ENCODE measurements at regions not wholly inside any gene's neighbourhood (a gene's known extent, or its start where the extent isn't known, plus 50 kb on each side); places are given as distances from the start of the nearest gene placed in this dataset.

DNA sequence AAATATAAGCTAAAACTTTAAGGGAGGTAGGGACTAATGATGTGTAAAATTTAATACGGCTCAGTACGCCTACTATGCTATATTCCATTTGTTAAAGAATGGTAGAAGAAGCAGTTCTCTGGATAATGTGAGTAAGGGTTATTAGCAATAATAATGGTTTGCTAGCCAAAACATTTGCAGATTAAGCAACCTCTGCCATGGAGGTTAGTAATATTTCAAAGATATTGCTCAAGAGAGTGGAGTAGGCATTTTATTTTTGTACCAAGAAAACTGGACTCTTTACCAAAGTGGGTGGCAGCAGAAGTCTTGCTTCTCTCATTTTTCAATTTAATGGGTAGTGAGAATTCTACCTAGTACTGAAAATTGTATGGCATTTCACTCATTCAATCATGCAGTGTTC is 158.9 kb upstream of the TMEM106B start (continued):
- TF ChIP-seq ZBTB48 (tag by site-specific recombination; IDR thresholded peaks at IDR 0.05) = no peak

DNA sequence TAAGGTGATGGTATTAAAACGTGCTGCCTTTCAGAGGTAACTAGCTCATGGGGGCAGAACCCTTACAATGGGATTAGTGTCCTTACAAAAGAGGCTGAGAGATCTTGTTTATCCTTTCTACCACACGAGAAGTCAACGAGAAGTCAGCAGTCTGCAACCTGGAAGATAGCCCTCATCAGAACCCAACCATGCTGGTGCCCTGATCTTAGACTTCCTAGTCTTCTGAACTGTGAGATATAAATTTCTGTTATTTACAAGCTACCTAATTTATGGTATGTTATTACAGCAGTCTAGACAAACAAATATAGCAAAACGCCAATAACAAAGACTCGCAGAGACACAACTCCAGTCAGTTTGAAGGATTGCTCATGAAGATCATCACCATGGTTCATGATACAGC is 157.5 kb upstream of the TMEM106B start:
- Histone ChIP-seq H3K36me3 (ENCODE audit: control insufficient read depth in 2 of 2, insufficient read depth in 1 of 2, low read length in 2 of 2) (no peaks in the 10 kb centered on the region), H3K9me3 (ENCODE audit: control insufficient read depth, insufficient read depth, low read depth, low read length) (no peaks in the 10 kb centered on the region; the same call in 1 of the 2 replicates), H3K27ac (ENCODE audit: extremely low read depth, low read depth, low read length) (no peak overlapping the region), H3K4me3 (ENCODE audit: low read depth, low read length) (no peak overlapping the region), H3K4me1 (ENCODE audit: control insufficient read depth, insufficient read depth, low read length) (no peaks in the 10 kb centered on the region)
- ChIA-PET CTCF (interaction anchor here (0.6 to 0.9 kb wide), 2 partner anchors 13 to 1255 kb away, joined by 3 read pairs; no protein-coding TSS in a partner anchor), POLR2A (no interaction called here)
- TF ChIP-seq KLF10 (tag by site-specific recombination; IDR thresholded peaks at IDR 0.05) = no peak
- TF ChIP-seq, protein P1, sequence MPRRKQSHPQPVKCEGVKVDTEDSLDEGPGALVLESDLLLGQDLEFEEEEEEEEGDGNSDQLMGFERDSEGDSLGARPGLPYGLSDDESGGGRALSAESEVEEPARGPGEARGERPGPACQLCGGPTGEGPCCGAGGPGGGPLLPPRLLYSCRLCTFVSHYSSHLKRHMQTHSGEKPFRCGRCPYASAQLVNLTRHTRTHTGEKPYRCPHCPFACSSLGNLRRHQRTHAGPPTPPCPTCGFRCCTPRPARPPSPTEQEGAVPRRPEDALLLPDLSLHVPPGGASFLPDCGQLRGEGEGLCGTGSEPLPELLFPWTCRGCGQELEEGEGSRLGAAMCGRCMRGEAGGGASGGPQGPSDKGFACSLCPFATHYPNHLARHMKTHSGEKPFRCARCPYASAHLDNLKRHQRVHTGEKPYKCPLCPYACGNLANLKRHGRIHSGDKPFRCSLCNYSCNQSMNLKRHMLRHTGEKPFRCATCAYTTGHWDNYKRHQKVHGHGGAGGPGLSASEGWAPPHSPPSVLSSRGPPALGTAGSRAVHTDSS (tag by site-specific recombination; IDR thresholded peaks at IDR 0.05) = no peak

DNA sequence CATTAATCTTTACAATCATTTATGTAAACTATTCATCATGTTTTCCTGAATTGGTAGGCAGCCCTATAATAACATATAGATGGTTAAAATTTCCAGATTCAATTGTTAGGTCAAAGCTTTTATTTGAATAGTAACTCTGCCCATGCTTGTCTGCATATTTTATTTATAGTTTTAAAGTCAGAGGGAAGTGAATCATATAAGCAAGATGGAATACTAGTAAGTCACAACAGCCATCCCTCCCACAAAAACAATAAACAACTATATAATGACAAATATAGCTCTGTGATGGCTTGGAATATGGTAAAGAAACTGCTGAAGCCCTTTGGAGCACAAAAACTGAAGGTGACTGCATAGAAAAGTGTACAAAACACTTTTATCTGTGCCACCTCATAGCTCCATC is 156.3 kb upstream of the TMEM106B start:
- no peak for TF ChIP-seq ZFP3 (tag by site-specific recombination; IDR thresholded peaks at IDR 0.05; ENCODE audit: low read depth)
- H3K9me3 ChIP-seq (ENCODE audit: control insufficient read depth, insufficient read depth, low read depth, low read length) = no peaks in the 10 kb centered on the region; the same call in 1 of the 2 replicates
- H3K27ac ChIP-seq (ENCODE audit: extremely low read depth, low read depth, low read length) = no peak overlapping the region
- ChIA-PET CTCF (interaction anchor here (0.6 to 2.0 kb wide), 3 partner anchors 11 to 440 kb away, joined by 4 to 5 read pairs (median 5); no protein-coding TSS in a partner anchor), POLR2A (no interaction called here)
- H3K4me1 ChIP-seq (ENCODE audit: control insufficient read depth, insufficient read depth, low read length) = no peaks in the 10 kb centered on the region
- H3K36me3 ChIP-seq (ENCODE audit: control insufficient read depth in 2 of 2, insufficient read depth in 1 of 2, low read length in 2 of 2) = no peaks in the 10 kb centered on the region
- no peak overlapping the region for H3K4me3 ChIP-seq (ENCODE audit: low read depth, low read length)

DNA sequence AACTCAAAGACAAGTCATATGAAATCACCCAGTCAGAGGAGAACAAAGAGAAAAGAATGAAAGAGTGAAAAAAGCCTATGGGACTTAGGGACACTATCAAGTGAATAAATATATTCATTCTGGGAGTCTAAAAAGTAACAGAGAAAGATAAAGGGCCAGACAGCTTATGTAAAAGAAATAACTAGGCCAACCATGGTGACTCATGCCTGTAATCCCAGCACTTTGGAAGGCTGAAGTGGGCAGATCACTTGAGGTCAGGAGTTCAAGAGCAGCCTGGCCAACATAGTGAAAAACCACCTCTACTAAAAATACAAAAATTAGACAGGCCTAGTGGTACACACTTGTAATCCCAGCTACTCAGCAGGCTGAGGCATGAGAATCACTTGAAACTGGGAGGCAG is 154.7 kb upstream of the TMEM106B start:
- Histone ChIP-seq H3K36me3 (ENCODE audit: control insufficient read depth in 2 of 2, insufficient read depth in 1 of 2, low read length in 2 of 2) (no peaks in the 10 kb centered on the region), H3K4me3 (ENCODE audit: low read depth, low read length) (no peak overlapping the region), H3K4me1 (ENCODE audit: control insufficient read depth, insufficient read depth, low read length) (no peaks in the 10 kb centered on the region), H3K27ac (ENCODE audit: extremely low read depth, low read depth, low read length) (no peak overlapping the region), H3K9me3 (ENCODE audit: control insufficient read depth, insufficient read depth, low read depth, low read length) (no peaks in the 10 kb centered on the region; the same call in 1 of the 2 replicates)
- TF ChIP-seq ZNF600 (tag by site-specific recombination; IDR thresholded peaks at IDR 0.05) = no peak
- TF ChIP-seq ZNF155 (tag by site-specific recombination; IDR thresholded peaks at IDR 0.05) = no peak
- no peak for TF ChIP-seq ZNF76 (tag by site-specific recombination; IDR thresholded peaks at IDR 0.05; ENCODE audit: borderline replicate concordance, low read depth)
- TF ChIP-seq, protein P2, sequence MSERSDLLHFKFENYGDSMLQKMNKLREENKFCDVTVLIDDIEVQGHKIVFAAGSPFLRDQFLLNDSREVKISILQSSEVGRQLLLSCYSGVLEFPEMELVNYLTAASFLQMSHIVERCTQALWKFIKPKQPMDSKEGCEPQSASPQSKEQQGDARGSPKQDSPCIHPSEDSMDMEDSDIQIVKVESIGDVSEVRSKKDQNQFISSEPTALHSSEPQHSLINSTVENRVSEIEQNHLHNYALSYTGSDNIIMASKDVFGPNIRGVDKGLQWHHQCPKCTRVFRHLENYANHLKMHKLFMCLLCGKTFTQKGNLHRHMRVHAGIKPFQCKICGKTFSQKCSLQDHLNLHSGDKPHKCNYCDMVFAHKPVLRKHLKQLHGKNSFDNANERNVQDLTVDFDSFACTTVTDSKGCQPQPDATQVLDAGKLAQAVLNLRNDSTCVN (tag by site-specific recombination; optimal IDR thresholded peaks at IDR 0.05) = no peak
- no peak for TF ChIP-seq ZNF624 (tag by site-specific recombination; IDR thresholded peaks at IDR 0.05)
- TF ChIP-seq GLI2 (tag by site-specific recombination; IDR thresholded peaks at IDR 0.05; ENCODE audit: borderline replicate concordance, low read depth) = no peak
- TF ChIP-seq, protein P3, sequence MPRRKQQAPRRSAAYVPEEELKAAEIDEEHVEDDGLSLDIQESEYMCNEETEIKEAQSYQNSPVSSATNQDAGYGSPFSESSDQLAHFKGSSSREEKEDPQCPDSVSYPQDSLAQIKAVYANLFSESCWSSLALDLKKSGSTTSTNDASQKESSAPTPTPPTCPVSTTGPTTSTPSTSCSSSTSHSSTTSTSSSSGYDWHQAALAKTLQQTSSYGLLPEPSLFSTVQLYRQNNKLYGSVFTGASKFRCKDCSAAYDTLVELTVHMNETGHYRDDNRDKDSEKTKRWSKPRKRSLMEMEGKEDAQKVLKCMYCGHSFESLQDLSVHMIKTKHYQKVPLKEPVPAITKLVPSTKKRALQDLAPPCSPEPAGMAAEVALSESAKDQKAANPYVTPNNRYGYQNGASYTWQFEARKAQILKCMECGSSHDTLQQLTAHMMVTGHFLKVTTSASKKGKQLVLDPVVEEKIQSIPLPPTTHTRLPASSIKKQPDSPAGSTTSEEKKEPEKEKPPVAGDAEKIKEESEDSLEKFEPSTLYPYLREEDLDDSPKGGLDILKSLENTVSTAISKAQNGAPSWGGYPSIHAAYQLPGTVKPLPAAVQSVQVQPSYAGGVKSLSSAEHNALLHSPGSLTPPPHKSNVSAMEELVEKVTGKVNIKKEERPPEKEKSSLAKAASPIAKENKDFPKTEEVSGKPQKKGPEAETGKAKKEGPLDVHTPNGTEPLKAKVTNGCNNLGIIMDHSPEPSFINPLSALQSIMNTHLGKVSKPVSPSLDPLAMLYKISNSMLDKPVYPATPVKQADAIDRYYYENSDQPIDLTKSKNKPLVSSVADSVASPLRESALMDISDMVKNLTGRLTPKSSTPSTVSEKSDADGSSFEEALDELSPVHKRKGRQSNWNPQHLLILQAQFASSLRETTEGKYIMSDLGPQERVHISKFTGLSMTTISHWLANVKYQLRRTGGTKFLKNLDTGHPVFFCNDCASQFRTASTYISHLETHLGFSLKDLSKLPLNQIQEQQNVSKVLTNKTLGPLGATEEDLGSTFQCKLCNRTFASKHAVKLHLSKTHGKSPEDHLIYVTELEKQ (tag by site-specific recombination; IDR thresholded peaks at IDR 0.05; ENCODE audit: borderline replicate concordance) = no peak
- TF ChIP-seq, protein P4, sequence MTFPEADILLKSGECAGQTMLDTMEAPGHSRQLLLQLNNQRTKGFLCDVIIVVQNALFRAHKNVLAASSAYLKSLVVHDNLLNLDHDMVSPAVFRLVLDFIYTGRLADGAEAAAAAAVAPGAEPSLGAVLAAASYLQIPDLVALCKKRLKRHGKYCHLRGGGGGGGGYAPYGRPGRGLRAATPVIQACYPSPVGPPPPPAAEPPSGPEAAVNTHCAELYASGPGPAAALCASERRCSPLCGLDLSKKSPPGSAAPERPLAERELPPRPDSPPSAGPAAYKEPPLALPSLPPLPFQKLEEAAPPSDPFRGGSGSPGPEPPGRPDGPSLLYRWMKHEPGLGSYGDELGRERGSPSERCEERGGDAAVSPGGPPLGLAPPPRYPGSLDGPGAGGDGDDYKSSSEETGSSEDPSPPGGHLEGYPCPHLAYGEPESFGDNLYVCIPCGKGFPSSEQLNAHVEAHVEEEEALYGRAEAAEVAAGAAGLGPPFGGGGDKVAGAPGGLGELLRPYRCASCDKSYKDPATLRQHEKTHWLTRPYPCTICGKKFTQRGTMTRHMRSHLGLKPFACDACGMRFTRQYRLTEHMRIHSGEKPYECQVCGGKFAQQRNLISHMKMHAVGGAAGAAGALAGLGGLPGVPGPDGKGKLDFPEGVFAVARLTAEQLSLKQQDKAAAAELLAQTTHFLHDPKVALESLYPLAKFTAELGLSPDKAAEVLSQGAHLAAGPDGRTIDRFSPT (tag by site-specific recombination; IDR thresholded peaks at IDR 0.05) = no peak
- no peak for TF ChIP-seq ZNF157 (tag by site-specific recombination; IDR thresholded peaks at IDR 0.05)
- no peak for TF ChIP-seq IKZF3 (tag by site-specific recombination; IDR thresholded peaks at IDR 0.05)
- no peak for TF ChIP-seq KLF8 (tag by site-specific recombination; IDR thresholded peaks at IDR 0.05)
- TF ChIP-seq, protein P5, sequence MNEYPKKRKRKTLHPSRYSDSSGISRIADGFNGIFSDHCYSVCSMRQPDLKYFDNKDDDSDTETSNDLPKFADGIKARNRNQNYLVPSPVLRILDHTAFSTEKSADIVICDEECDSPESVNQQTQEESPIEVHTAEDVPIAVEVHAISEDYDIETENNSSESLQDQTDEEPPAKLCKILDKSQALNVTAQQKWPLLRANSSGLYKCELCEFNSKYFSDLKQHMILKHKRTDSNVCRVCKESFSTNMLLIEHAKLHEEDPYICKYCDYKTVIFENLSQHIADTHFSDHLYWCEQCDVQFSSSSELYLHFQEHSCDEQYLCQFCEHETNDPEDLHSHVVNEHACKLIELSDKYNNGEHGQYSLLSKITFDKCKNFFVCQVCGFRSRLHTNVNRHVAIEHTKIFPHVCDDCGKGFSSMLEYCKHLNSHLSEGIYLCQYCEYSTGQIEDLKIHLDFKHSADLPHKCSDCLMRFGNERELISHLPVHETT (tag by site-specific recombination; IDR thresholded peaks at IDR 0.05) = no peak
- TF ChIP-seq ZBTB17 (tag by site-specific recombination; IDR thresholded peaks at IDR 0.05) = no peak
- TF ChIP-seq ZNF19 (tag by site-specific recombination; IDR thresholded peaks at IDR 0.05; ENCODE audit: low read depth) = no peak
- ChIA-PET POLR2A (no interaction called here), CTCF (interaction anchor here (1.2 to 2.0 kb wide), 2 partner anchors 9 to 434 kb away, joined by 3 to 4 read pairs; no protein-coding TSS in a partner anchor)

All from HEK293 (cell line).